ENCODE measurements at regions not wholly inside any gene's neighbourhood (a gene's known extent, or its start where the extent isn't known, plus 50 kb on each side); places are given as distances from the start of the nearest gene placed in this dataset.

GRCh38 chr11:109026891-109027489 is 362.1 kb downstream of the DDX10 start:
- no peak overlapping the region for H3K23ac ChIP-seq (ENCODE audit: insufficient read length)
- no peaks in the 10 kb centered on the region for H3K79me1 ChIP-seq (ENCODE audit: low read depth, low read length)
- H3K4me3 ChIP-seq (ENCODE audit: extremely low read depth in 1 of 4, insufficient read depth in 2 of 4, low read depth in 3 of 4, low read length in 4 of 4) = no peak overlapping the region
- H2BK12ac ChIP-seq (ENCODE audit: low read depth, low read length) = no peak overlapping the region
- no peak overlapping the region for H2BK15ac ChIP-seq (ENCODE audit: low read length)
- FAIRE-seq (no peak), DNase-seq (ENCODE audit: low read depth in 1 of 2, low spot score in 2 of 2) (no peak)
- H2AK5ac ChIP-seq (ENCODE audit: low read depth, low read length) = no peak overlapping the region
- no peak overlapping the region for H4K91ac ChIP-seq (replicated peaks; ENCODE audit: insufficient read length, low read length)
- H4K20me1 ChIP-seq (replicated peaks in 1 of 2; ENCODE audit: control insufficient read depth in 1 of 2, insufficient read depth in 2 of 2, low read length in 2 of 2) = no peaks in the 10 kb centered on the region
- CTCF ChIA-PET (ENCODE audit: partially characterized antibody) = interaction anchor here (0.7 kb wide), 1 partner anchor 18 kb away, joined by 3 read pairs; no protein-coding TSS in a partner anchor
- H3K4ac ChIP-seq (replicated peaks; ENCODE audit: insufficient read length, low read depth, low read length) = no peak overlapping the region
- H3K27me3 ChIP-seq (replicated peaks in 1 of 4; ENCODE audit: control insufficient read depth in 3 of 4, extremely low read depth in 1 of 4, insufficient read depth in 3 of 4, low read length in 3 of 4) = no peaks in the 10 kb centered on the region
- no peak overlapping the region for H3K18ac ChIP-seq (ENCODE audit: extremely low read depth, low read length)
- H3K4me2 ChIP-seq (ENCODE audit: insufficient read depth in 1 of 2, low read depth in 2 of 2, low read length in 2 of 2) = no peak overlapping the region
- WGBS, 2 experiments (ENCODE audit: extremely low coverage in 1 of 2, insufficient coverage in 1 of 2, insufficient read length in 1 of 2, insufficient replicate concordance in 2 of 2, low coverage in 1 of 2, low lambda C conversion rate in 2 of 2, missing lambda C conversion rate in 1 of 2) = 83% methylated on average over 1 of the region's 1 CpG; no CpG with 5 or more reads in 1 of the 2 experiments
- no peaks in the 10 kb centered on the region for H3K36me3 ChIP-seq (ENCODE audit: control insufficient read depth in 2 of 4, insufficient read depth in 4 of 4, low read length in 3 of 4)
- no peak overlapping the region for H4K5ac ChIP-seq (ENCODE audit: insufficient read length, low read depth, low read length)
- H3K27ac ChIP-seq (ENCODE audit: low read depth, low read length) = no peak overlapping the region
- H3K4me1 ChIP-seq (replicated peaks in 1 of 4; ENCODE audit: control insufficient read depth in 3 of 4, insufficient read depth in 4 of 4, low read length in 3 of 4) = no peaks in the 10 kb centered on the region
- no peak overlapping the region for H3K9ac ChIP-seq (replicated peaks in 1 of 4; ENCODE audit: extremely low read depth in 1 of 4, low read depth in 3 of 4, low read length in 3 of 4)
- H2BK120ac ChIP-seq (replicated peaks; ENCODE audit: low read depth, low read length) = no peak overlapping the region
- no peak overlapping the region for H2AFZ ChIP-seq (ENCODE audit: low read length)
- no peaks in the 10 kb centered on the region for H3K9me3 ChIP-seq (ENCODE audit: insufficient read depth in 2 of 2, low read depth in 1 of 2, low read length in 1 of 2)
- no peaks in the 10 kb centered on the region for H3K23me2 ChIP-seq (ENCODE audit: low read depth, low read length)
- POLR2A ChIA-PET (ENCODE audit: partially characterized antibody) = no interaction called here
- no peak overlapping the region for H2BK5ac ChIP-seq (ENCODE audit: low read depth, low read length)
- no peaks in the 10 kb centered on the region for H3K79me2 ChIP-seq (ENCODE audit: control insufficient read depth in 1 of 2, insufficient read depth in 2 of 2, low read length in 2 of 2)
- H3K14ac ChIP-seq (ENCODE audit: insufficient read length) = no peak overlapping the region
- no peak overlapping the region for H3K56ac ChIP-seq (replicated peaks; ENCODE audit: insufficient read length, low read depth, low read length)
- H2BK20ac ChIP-seq (ENCODE audit: low read length) = no peak overlapping the region
- H4K8ac ChIP-seq (ENCODE audit: extremely low read depth, insufficient read depth, low read length) = no peak overlapping the region
- no peak for TF ChIP-seq POU5F1 (IDR thresholded peaks at IDR 0.05; ENCODE audit: low read depth, low read length)
- TF ChIP-seq JUN (IDR thresholded peaks at IDR 0.05; ENCODE audit: low read depth, low read length) = no peak
- no peak for TF ChIP-seq SUZ12 (IDR thresholded peaks at IDR 0.05; ENCODE audit: low read length)
- TF ChIP-seq SIN3A (conservative IDR thresholded peaks at IDR 0.05 in 1 of 2, IDR thresholded peaks at IDR 0.05 in 1 of 2; ENCODE audit: low read depth in 1 of 2, low read length in 2 of 2) = no peak
- TF ChIP-seq CREB1 (IDR thresholded peaks at IDR 0.05) = no peak
- TF ChIP-seq EGR1 (IDR thresholded peaks at IDR 0.05; ENCODE audit: borderline replicate concordance, low read depth, low read length) = no peak
- no peak for TF ChIP-seq JUND (IDR thresholded peaks at IDR 0.05; ENCODE audit: low read length)
- no peak for TF ChIP-seq MAFK (IDR thresholded peaks at IDR 0.05; ENCODE audit: low read depth, low read length)
- TF ChIP-seq TAF7 (optimal IDR thresholded peaks at IDR 0.05; ENCODE audit: borderline replicate concordance, low read depth, low read length) = no peak
- TF ChIP-seq KDM5A (IDR thresholded peaks at IDR 0.05; ENCODE audit: low read length) = no peak
- no peak for TF ChIP-seq HDAC2 (IDR thresholded peaks at IDR 0.05; ENCODE audit: borderline replicate concordance in 1 of 2, low read depth in 2 of 2, low read length in 2 of 2)
- TF ChIP-seq SAP30 (IDR thresholded peaks at IDR 0.05; ENCODE audit: insufficient read depth, insufficient replicate concordance, low read length) = no peak
- no peak for TF ChIP-seq EP300 (IDR thresholded peaks at IDR 0.05; ENCODE audit: borderline replicate concordance in 1 of 2, low read depth in 2 of 2, low read length in 2 of 2)
